K562 (cell line): ENCODE measurements at regions not wholly inside any gene's neighbourhood (a gene's known extent, or its start where the extent isn't known, plus 50 kb on each side); places are given as distances from the start of the nearest gene placed in this dataset.

Source experiments
- ATAC-seq: fragments of 200-7000 bp; cut with Tn5 transposase; 3 replicates; pipeline ENCODE4 v1.9.1; 2020; ENCODE audit warnings: moderate library complexity
- BruUV-seq: library from RNA; stranded (reverse); fragments of 400-500 nt; replicated peaks from 2 replicates; lab custom pipeline; 2021; lab: Mats Ljungman, UMichigan
- CTCF ChIA-PET: fragments of 300-600 bp; formaldehyde crosslinking; extraction: SDS; loops from one replicate; lab custom pipeline; 2021; ENCODE audit warnings: low intra/inter-chr PET ratio; lab: Yijun Ruan, JAX
- POLR2A ChIA-PET: fragments of 300-600, 350-650 bp; sonication (Branson Sonifier 250); formaldehyde crosslinking; extraction: SDS; loops from one replicate; lab custom pipeline; 2021; ENCODE audit warnings: antibody characterized with exemption, inconsistent platforms; lab: Yijun Ruan, JAX
- DNase-seq, 4 experiments: peaks; one replicate each; pipeline versions ENCODE4 v3.0.0 to v3.0.0-alpha.2; 2011 to 2018; ENCODE audit warnings: low spot score in 3 of 4, mixed read lengths in 3 of 4; ENCODE audit errors: extremely low read depth in 1 of 4
- FAIRE-seq: peaks from 2 replicates; lab custom pipeline; 2011; peaks lifted over from hg19 to GRCh38; lab: Jason Lieb, UNC
- H2AFZ ChIP-seq: 2 replicates; pipeline ENCODE4 v1.6.0; 2011; ENCODE audit warnings: low read depth, low read length, control low read depth, inconsistent platforms
- H3K27ac ChIP-seq: fragments of 200-600 bp; 3 replicates; pipeline ENCODE4 v1.8.0; 2011; ENCODE audit warnings: low read depth, mild to moderate bottlenecking, control low read depth, inconsistent platforms, low read length, moderate library complexity, mixed read lengths; ENCODE audit errors: extremely low read depth
- H3K27me3 ChIP-seq, 2 experiments: fragments of 300-600 bp in 1 of 2; 2 replicates in 1 of 2; 3 replicates in 1 of 2; pipeline versions ENCODE4 v1.6.0 to v1.8.0; 2011; ENCODE audit warnings: inconsistent platforms in 2 of 2, low read length in 2 of 2, mild to moderate bottlenecking in 1 of 2, mixed read lengths in 1 of 2, moderate library complexity in 1 of 2; ENCODE audit not compliant: control insufficient read depth in 2 of 2, insufficient read depth in 2 of 2
- H3K36me3 ChIP-seq: fragments of 300-600 bp; 3 replicates; pipeline ENCODE4 v1.8.0; 2011; ENCODE audit warnings: mild to moderate bottlenecking, low read length, inconsistent platforms; ENCODE audit not compliant: control insufficient read depth, insufficient read depth
- H3K4me1 ChIP-seq, 2 experiments: fragments of 200-600 bp in 1 of 2; replicated peaks in 1 of 2; 2 replicates in 1 of 2; 3 replicates in 1 of 2; pipeline versions ENCODE4 v1.5.1 to v1.8.0; 2011; ENCODE audit warnings: inconsistent platforms in 2 of 2, low read length in 2 of 2, mild to moderate bottlenecking in 1 of 2, mixed read lengths in 1 of 2, moderate library complexity in 1 of 2; ENCODE audit not compliant: control insufficient read depth in 2 of 2, insufficient read depth in 2 of 2
- H3K4me2 ChIP-seq: 2 replicates; pipeline ENCODE4 v1.6.1; 2011; ENCODE audit warnings: low read length, control low read depth, inconsistent platforms, mixed read lengths; ENCODE audit not compliant: insufficient read depth
- H3K4me3 ChIP-seq: fragments of 200-600 bp; sonication (generic), shearing (Covaris generic); 2 replicates; pipeline ENCODE4 v1.5.1; 2016; ENCODE audit warnings: control low read depth, inconsistent platforms
- H3K79me2 ChIP-seq: fragments of 200-600 bp; 3 replicates; pipeline ENCODE4 v1.8.0; 2011; ENCODE audit warnings: low read length, inconsistent platforms; ENCODE audit not compliant: control insufficient read depth, insufficient read depth
- H3K9ac ChIP-seq, 2 experiments: 2 replicates each; pipeline versions ENCODE4 v1.6.0 to v1.6.1; 2011; ENCODE audit warnings: low read depth in 2 of 2, low read length in 2 of 2, control low read depth in 1 of 2, inconsistent platforms in 1 of 2, mild to moderate bottlenecking in 1 of 2, mixed read lengths in 1 of 2; ENCODE audit not compliant: insufficient read depth in 1 of 2
- H3K9me1 ChIP-seq: one replicate; pipeline ENCODE4 v1.6.0; 2011; ENCODE audit warnings: inconsistent platforms, mild to moderate bottlenecking, low read length, moderate library complexity; ENCODE audit not compliant: control insufficient read depth, insufficient read depth
- H3K9me3 ChIP-seq: replicated peaks from 2 replicates; pipeline ENCODE4 v1.5.1; 2011; ENCODE audit warnings: low read depth, low read length, inconsistent platforms; ENCODE audit not compliant: control insufficient read depth, insufficient read depth
- H4K20me1 ChIP-seq: replicated peaks from 2 replicates; pipeline ENCODE4 v1.6.1; 2011; ENCODE audit warnings: low read length, inconsistent platforms, mixed read lengths; ENCODE audit not compliant: control insufficient read depth, insufficient read depth
- CBX1 ChIP-seq: sonication (generic); IDR thresholded peaks from 2 replicates; pipeline ENCODE4 v1.6.1; 2016; ENCODE audit warnings: antibody characterized with exemption, low read depth, mild to moderate bottlenecking
- CBX3 ChIP-seq, 2 experiments: IDR thresholded peaks; 1 replicate in 1 of 2; 2 replicates in 1 of 2; pipeline ENCODE4 v1.6.1; 2012; ENCODE audit warnings: inconsistent platforms in 2 of 2, low read length in 2 of 2, borderline replicate concordance in 1 of 2, control low read depth in 1 of 2
- E2F8 ChIP-seq: fragments of 450-650 bp; IDR thresholded peaks from 2 replicates; pipeline ENCODE4 v1.7.1; 2018; ENCODE audit warnings: mild to moderate bottlenecking, low read depth; ENCODE audit not compliant: partially characterized antibody
- HMGXB4 ChIP-seq: sonication (generic); formaldehyde crosslinking; IDR thresholded peaks from 2 replicates; pipeline ENCODE4 v1.8.1; 2023; ENCODE audit warnings: mild to moderate bottlenecking, missing genetic modification reagents
- KLF13 ChIP-seq: fragments of 450-650 bp; IDR thresholded peaks from 2 replicates; pipeline ENCODE4 v1.6.1; 2016; ENCODE audit warnings: missing genetic modification characterization, low read depth, mild to moderate bottlenecking, missing compliant biosample characterization, moderate library complexity, borderline replicate concordance
- NRF1 ChIP-seq, 2 experiments: fragments of 450-650 bp; IDR thresholded peaks in 1 of 2; conservative IDR thresholded peaks in 1 of 2; 2 replicates each; pipeline ENCODE4 v1.6.1; 2014; ENCODE audit warnings: mild to moderate bottlenecking in 2 of 2
- TEAD1 ChIP-seq, 2 experiments: fragments of 450-650 bp in 1 of 2; sonication (generic) in 1 of 2; formaldehyde crosslinking; IDR thresholded peaks; 2 replicates each; pipeline versions ENCODE4 v1.4.0 to v1.8.0; 2020 to 2022; ENCODE audit warnings: mild to moderate bottlenecking in 2 of 2, missing genetic modification reagents in 1 of 2
- ZNF263 ChIP-seq: sonication (generic); formaldehyde crosslinking; IDR thresholded peaks from 2 replicates; pipeline ENCODE4 v1.8.0; 2022; ENCODE audit warnings: mild to moderate bottlenecking, missing genetic modification reagents, borderline replicate concordance
- ZNF3 ChIP-seq: fragments of 250-450 bp; sonication (Bioruptor Pico); IDR thresholded peaks from 2 replicates; pipeline ENCODE4 v1.5.0; 2021; ENCODE audit warnings: mild to moderate bottlenecking, moderate library complexity
- ZNF717 ChIP-seq: fragments of 250-450 bp; sonication (Bioruptor Pico); IDR thresholded peaks from 2 replicates; pipeline ENCODE4 v1.5.0; 2021
- WGBS: fragments of 100-300 bp; shearing (Covaris generic); methylation state at CpG from one replicate; pipeline ENCODE4 v1.1.6; 2016; ENCODE audit warnings: low coverage, mixed read lengths; ENCODE audit not compliant: insufficient coverage; ENCODE audit errors: missing lambda C conversion rate; 5-methylcytosine and 5-hydroxymethylcytosine counted together
- in situ Hi-C: fragments of 300-500 bp; cut with MboI; formaldehyde crosslinking; loops from 4 replicates; pipeline ENCODE4 v1.15.0; 2018; ENCODE audit warnings: inconsistent platforms, mixed read lengths
- intact Hi-C: fragments of 100-400 bp; cut with micrococcal nuclease; formaldehyde crosslinking; loops from 2 replicates; pipeline ENCODE4 v1.14.2; 2022

- Histone ChIP-seq H3K79me2 (no peaks in the 10 kb centered on the region), H2AFZ (peak overlapping the region; percentile 69), H3K27me3 (no peaks in the 10 kb centered on the region), H3K9me1 (no peaks in the 10 kb centered on the region), H3K9me3 (0 out of 2 replicates have a peak, but pooled peaks cover 3% of the 10 kb centered on the region), H3K4me2 (peak overlapping the region; percentile 32; the same call in 1 of the 2 replicates), H3K27ac (no peak overlapping the region), H3K9ac (no peak overlapping the region), H3K4me1 (peaks cover 0 to 5% of the 10 kb centered on the region in 2 experiments; a peak in 2 of 5 replicates), H4K20me1 (no peaks in the 10 kb centered on the region), H3K36me3 (no peaks in the 10 kb centered on the region), H3K4me3 (no peak overlapping the region)
- ATAC-seq (peak; percentile 100), FAIRE-seq (peak; percentile 68), DNase-seq (peak; percentile 50 to 74 (median 62))
- WGBS: 4% methylated on average over 21 of the region's 21 CpGs
- POLR2A ChIA-PET: no interaction called here
- CTCF ChIA-PET: no interaction called here
- no TSS peak for BruUV-seq
- intact Hi-C loops: no loop called here
- in situ Hi-C loops: no loop called here
- TF ChIP-seq ZNF3 (CRISPR knock-in tag): no peak
- TF ChIP-seq TEAD1 (CRISPR knock-in tag; IDR thresholded peaks at IDR 0.05): 0 out of 4 replicates have a peak, but pooled peaks of 1 of the 2 experiments have one; percentile 42
- TF ChIP-seq ZNF263 (CRISPR knock-in tag): peak; percentile 63; the same call in 1 of the 2 replicates
- TF ChIP-seq KLF13: 0 out of 2 replicates have a peak, but pooled peaks have one; percentile 57
- peak; percentile 46; the same call in 1 of the 2 replicates for TF ChIP-seq CBX1
- TF ChIP-seq E2F8: no peak
- TF ChIP-seq ZNF717 (CRISPR knock-in tag): no peak
- peak; percentile 47 to 52; a peak in 3 of 4 replicates for TF ChIP-seq NRF1 (conservative IDR thresholded peaks at IDR 0.05 in 1 of 2, IDR thresholded peaks at IDR 0.05 in 1 of 2)
- peak; percentile 97 for TF ChIP-seq HMGXB4 (CRISPR knock-in tag)
- TF ChIP-seq CBX3 (IDR thresholded peaks at IDR 0.05; ENCODE audit: borderline replicate concordance in 1 of 2, low read length in 2 of 2): peak in 1 of 2 experiments; percentile 96; a peak in 1 of 3 replicates
Observed at GRCh38 chr6:25153079-25153478, 126.1 kb upstream of the CARMIL1 start.
